CD4-positive, alpha-beta T cell treated with Interleukin-4 for 4 hours (primary cell): ENCODE measurements at regions not wholly inside any gene's neighbourhood (a gene's known extent, or its start where the extent isn't known, plus 50 kb on each side); places are given as distances from the start of the nearest gene placed in this dataset.

Experiments
- DNase-seq: peaks from one replicate; pipeline ENCODE4 v3.0.0-alpha.2; 2020

DNA sequence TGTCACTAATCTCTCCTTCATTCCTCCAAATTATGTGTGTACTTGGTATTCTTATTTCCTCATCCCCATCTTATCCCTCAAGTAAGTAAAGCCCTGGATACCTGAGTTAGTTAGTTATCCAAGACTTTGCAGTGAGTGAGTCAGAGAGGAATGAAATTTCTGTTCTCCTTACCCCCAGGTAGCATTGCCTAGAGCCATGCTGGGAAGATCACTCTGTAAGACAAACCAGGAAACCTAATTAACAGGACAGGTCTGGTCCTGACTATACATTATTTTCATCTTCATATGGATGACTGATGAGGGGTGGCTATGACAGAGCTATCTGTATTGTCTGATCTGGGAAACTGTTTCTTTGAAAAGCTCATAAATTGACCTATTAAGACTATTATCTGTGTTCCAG lies 55.0 kb upstream of the ITGA6 start:
- no peak for DNase-seq

GRCh38 chr2:172373076-172373475 lies 54.3 kb upstream of the ITGA6 start:
- no peak for DNase-seq

- DNase-seq, result no peak
These were observed 53.6 kb upstream of the ITGA6 start for GRCh38 chr2:172373766-172374165.

GRCh38 chr2:172374318-172375240 lies 52.8 kb upstream of the ITGA6 start:
- DNase-seq, result no peak

DNA sequence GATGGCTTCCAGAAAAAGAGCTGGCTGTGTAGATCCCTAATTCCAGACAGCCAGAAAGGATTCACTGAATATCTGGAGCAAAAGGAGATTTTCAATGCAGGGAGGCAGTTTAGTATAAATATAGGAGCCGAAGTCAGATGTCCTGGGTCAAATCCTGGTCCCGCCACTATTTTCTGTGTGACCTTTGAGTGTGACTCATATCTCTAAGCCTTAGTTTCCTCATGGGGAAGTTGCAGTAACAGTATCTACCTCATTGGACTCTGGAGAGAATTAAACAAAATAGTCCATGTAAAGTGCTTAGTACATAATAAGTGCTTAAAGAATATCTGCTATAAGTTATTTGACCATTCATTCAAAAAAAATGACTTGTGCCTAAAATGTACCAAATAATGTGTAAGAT lies 52.1 kb upstream of the ITGA6 start:
- DNase-seq, result no peak

GRCh38 chr2:172376016-172376415 lies 51.4 kb upstream of the ITGA6 start:
- no peak for DNase-seq

DNA sequence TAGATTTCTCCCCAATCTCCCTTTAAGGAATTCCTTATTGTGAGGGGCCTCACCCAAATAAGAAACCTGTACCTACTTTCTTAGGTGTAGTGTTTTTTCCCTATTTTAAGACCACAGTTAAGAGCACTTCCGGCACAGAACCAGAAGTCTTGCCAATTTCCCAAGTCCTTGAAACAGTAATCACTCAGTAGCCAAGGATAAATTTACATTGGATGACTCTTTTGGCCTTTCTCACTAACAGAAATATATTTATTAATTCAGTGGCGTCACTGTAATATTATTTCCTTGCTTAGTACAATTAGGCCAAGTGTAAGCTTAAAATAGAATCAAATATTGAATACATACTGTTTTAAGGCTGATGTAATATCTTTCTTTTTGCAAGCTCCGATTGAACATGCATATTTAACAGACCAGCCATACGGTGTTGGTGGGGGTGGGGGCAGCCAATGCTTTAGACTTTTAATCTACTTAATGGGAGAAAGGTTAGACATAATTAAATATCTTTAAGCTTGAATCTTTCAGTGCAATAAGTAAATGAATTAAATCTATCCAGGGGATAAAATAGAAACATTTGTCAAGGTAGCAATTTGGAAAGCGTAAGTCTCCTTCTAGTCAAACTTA lies 50.8 kb upstream of the ITGA6 start:
- no peak for DNase-seq

GRCh38 chr2:172377408-172377807 lies 50.0 kb upstream of the ITGA6 start:
- DNase-seq, result no peak
